HFFc6 (cell line): ENCODE measurements at regions not wholly inside any gene's neighbourhood (a gene's known extent, or its start where the extent isn't known, plus 50 kb on each side); places are given as distances from the start of the nearest gene placed in this dataset.

Experiments used
- DNase-seq: peaks from one replicate; pipeline ENCODE4 v3.0.0-alpha.2; 2018
- H3K27ac Mint-ChIP-seq: 2 replicates; pipeline ENCODE4 v1.8.0; 2020; ENCODE audit warnings: mild to moderate bottlenecking, mixed read lengths
- H3K27me3 Mint-ChIP-seq: 2 replicates; pipeline ENCODE4 v1.8.0; 2021; ENCODE audit warnings: mild to moderate bottlenecking, moderate library complexity, mixed read lengths; ENCODE audit not compliant: insufficient read depth
- H3K36me3 Mint-ChIP-seq: 2 replicates; pipeline ENCODE4 v1.8.0; 2021; ENCODE audit warnings: low read depth, mixed read lengths
- H3K4me1 Mint-ChIP-seq: 2 replicates; pipeline ENCODE4 v1.8.0; 2020; ENCODE audit warnings: low read depth, mixed read lengths
- H3K4me3 Mint-ChIP-seq: 2 replicates; pipeline ENCODE4 v1.8.0; 2020; ENCODE audit warnings: mild to moderate bottlenecking, moderate library complexity, mixed read lengths
- H3K9me3 Mint-ChIP-seq: 2 replicates; pipeline ENCODE4 v1.8.0; 2020; ENCODE audit warnings: mild to moderate bottlenecking, mixed read lengths
- CTCF ChIP-seq: fragments of 200-600 bp; sonication (generic); IDR thresholded peaks from 2 replicates; pipeline ENCODE4 v1.5.0; 2021; ENCODE audit warnings: antibody characterized with exemption, mild to moderate bottlenecking

GRCh38 chr21:14762327-14762726 is 216.2 kb upstream of the SAMSN1 start:
- Mint-ChIP-seq H3K4me3 (no peak overlapping the region), H3K4me1 (no peaks in the 10 kb centered on the region), H3K27me3 (peaks cover 3% of the 10 kb centered on the region; the same call in 1 of the 2 replicates), H3K36me3 (no peaks in the 10 kb centered on the region), H3K9me3 (no peaks in the 10 kb centered on the region), H3K27ac (no peak overlapping the region)
- no peak for TF ChIP-seq CTCF
- DNase-seq, result no peak

- DNase-seq, result no peak
- TF ChIP-seq CTCF, result no peak
- no peak overlapping the region for H3K27ac Mint-ChIP-seq
- no peaks in the 10 kb centered on the region for H3K4me1 Mint-ChIP-seq
- no peaks in the 10 kb centered on the region; the same call in 1 of the 2 replicates for H3K9me3 Mint-ChIP-seq
- H3K36me3 Mint-ChIP-seq, result no peaks in the 10 kb centered on the region
- H3K4me3 Mint-ChIP-seq, result no peak overlapping the region
- H3K27me3 Mint-ChIP-seq, result no peaks in the 10 kb centered on the region
Measured at GRCh38 chr21:14759285-14759684, 213.2 kb upstream of the SAMSN1 start.

- Mint-ChIP-seq H3K9me3 (no peaks in the 10 kb centered on the region; the same call in 1 of the 2 replicates), H3K4me1 (no peaks in the 10 kb centered on the region), H3K36me3 (no peaks in the 10 kb centered on the region), H3K27ac (no peak overlapping the region), H3K4me3 (no peak overlapping the region), H3K27me3 (no peaks in the 10 kb centered on the region)
- DNase-seq, result no peak
- TF ChIP-seq CTCF, result no peak
Measured at GRCh38 chr21:14758849-14759248, 212.7 kb upstream of the SAMSN1 start.

GRCh38 chr21:14757533-14758327 is 211.6 kb upstream of the SAMSN1 start:
- Mint-ChIP-seq H3K27me3 (no peaks in the 10 kb centered on the region), H3K27ac (no peak overlapping the region), H3K9me3 (no peaks in the 10 kb centered on the region; the same call in 1 of the 2 replicates), H3K4me3 (no peak overlapping the region), H3K4me1 (no peaks in the 10 kb centered on the region), H3K36me3 (no peaks in the 10 kb centered on the region)
- DNase-seq, result no peak
- no peak for TF ChIP-seq CTCF

GRCh38 chr21:14755086-14755485 is 209.0 kb upstream of the SAMSN1 start:
- Mint-ChIP-seq H3K4me1 (no peaks in the 10 kb centered on the region), H3K4me3 (no peak overlapping the region), H3K9me3 (no peaks in the 10 kb centered on the region; the same call in 1 of the 2 replicates), H3K36me3 (no peaks in the 10 kb centered on the region), H3K27me3 (no peaks in the 10 kb centered on the region), H3K27ac (no peak overlapping the region)
- DNase-seq, result no peak
- TF ChIP-seq CTCF, result no peak
